Endothelial cell (in vitro differentiated cells): ENCODE measurements at regions not wholly inside any gene's neighbourhood (a gene's known extent, or its start where the extent isn't known, plus 50 kb on each side); places are given as distances from the start of the nearest gene placed in this dataset.

ENCODE experiments used
- DNase-seq: peaks from one replicate; pipeline ENCODE4 v3.0.0; 2021; ENCODE audit warnings: low spot score
- H3K27ac Mint-ChIP-seq: one replicate; pipeline ENCODE4 v1.8.0; 2021; ENCODE audit warnings: mixed read lengths, inconsistent platforms; ENCODE audit not compliant: unreplicated experiment
- H3K27me3 Mint-ChIP-seq: one replicate; pipeline ENCODE4 v1.8.0; 2021; ENCODE audit warnings: mild to moderate bottlenecking, moderate library complexity, mixed read lengths, inconsistent platforms; ENCODE audit not compliant: unreplicated experiment
- H3K36me3 Mint-ChIP-seq: one replicate; pipeline ENCODE4 v1.8.0; 2021; ENCODE audit warnings: mild to moderate bottlenecking, low read depth, mixed read lengths, inconsistent platforms; ENCODE audit not compliant: unreplicated experiment
- H3K4me1 Mint-ChIP-seq: one replicate; pipeline ENCODE4 v1.8.0; 2021; ENCODE audit warnings: mild to moderate bottlenecking, mixed read lengths, inconsistent platforms; ENCODE audit not compliant: unreplicated experiment
- H3K4me3 Mint-ChIP-seq: one replicate; pipeline ENCODE4 v1.8.0; 2021; ENCODE audit warnings: mild to moderate bottlenecking, mixed read lengths, inconsistent platforms; ENCODE audit not compliant: unreplicated experiment
- H3K9me3 Mint-ChIP-seq: one replicate; pipeline ENCODE4 v1.8.0; 2021; ENCODE audit warnings: mixed read lengths, inconsistent platforms; ENCODE audit not compliant: unreplicated experiment
- CTCF ChIP-seq: fragments of 200-600 bp; sonication (generic); IDR thresholded peaks from one replicate; pipeline ENCODE4 v1.5.0; 2021; ENCODE audit warnings: antibody characterized with exemption; ENCODE audit not compliant: unreplicated experiment

GRCh38 chr9:90965226-90966030, 163.8 kb downstream of the SYK start:
- no peak overlapping the region for H3K4me3 Mint-ChIP-seq
- no peak for TF ChIP-seq CTCF
- H3K27ac Mint-ChIP-seq: no peak overlapping the region
- DNase-seq: no peak
- H3K27me3 Mint-ChIP-seq: peaks cover 1% of the 10 kb centered on the region
- H3K9me3 Mint-ChIP-seq: no peaks in the 10 kb centered on the region
- H3K36me3 Mint-ChIP-seq: no peaks in the 10 kb centered on the region
- H3K4me1 Mint-ChIP-seq: peaks cover 2% of the 10 kb centered on the region

GRCh38 chr9:90966031-90966290, 164.3 kb downstream of the SYK start:
- no peak for TF ChIP-seq CTCF
- DNase-seq: no peak
- Mint-ChIP-seq H3K9me3 (no peaks in the 10 kb centered on the region), H3K4me1 (peaks cover 2% of the 10 kb centered on the region), H3K4me3 (no peak overlapping the region), H3K36me3 (no peaks in the 10 kb centered on the region), H3K27ac (no peak overlapping the region), H3K27me3 (peaks cover 1% of the 10 kb centered on the region)

- no peak for DNase-seq
- no peaks in the 10 kb centered on the region for H3K36me3 Mint-ChIP-seq
- no peak overlapping the region for H3K4me3 Mint-ChIP-seq
- peaks cover 2% of the 10 kb centered on the region for H3K4me1 Mint-ChIP-seq
- H3K9me3 Mint-ChIP-seq: no peaks in the 10 kb centered on the region
- no peak for TF ChIP-seq CTCF
- H3K27me3 Mint-ChIP-seq: peaks cover 1% of the 10 kb centered on the region
- no peak overlapping the region for H3K27ac Mint-ChIP-seq
Observed at GRCh38 chr9:90966480-90967144, 165.0 kb downstream of the SYK start.

- DNase-seq: no peak
- no peak overlapping the region for H3K4me3 Mint-ChIP-seq
- no peaks in the 10 kb centered on the region for H3K9me3 Mint-ChIP-seq
- H3K36me3 Mint-ChIP-seq: no peaks in the 10 kb centered on the region
- TF ChIP-seq CTCF: no peak
- no peak overlapping the region for H3K27ac Mint-ChIP-seq
- H3K27me3 Mint-ChIP-seq: no peaks in the 10 kb centered on the region
- H3K4me1 Mint-ChIP-seq: peaks cover 2% of the 10 kb centered on the region
Observed at GRCh38 chr9:90967145-90967538, 165.5 kb downstream of the SYK start.

GRCh38 chr9:90969021-90969675, 167.5 kb downstream of the SYK start:
- Mint-ChIP-seq H3K27me3 (no peaks in the 10 kb centered on the region), H3K36me3 (no peaks in the 10 kb centered on the region), H3K4me1 (peaks cover 2% of the 10 kb centered on the region), H3K4me3 (no peak overlapping the region), H3K9me3 (no peaks in the 10 kb centered on the region), H3K27ac (no peak overlapping the region)
- no peak for DNase-seq
- TF ChIP-seq CTCF: no peak
